ENCODE measurements at regions not wholly inside any gene's neighbourhood (a gene's known extent, or its start where the extent isn't known, plus 50 kb on each side); places are given as distances from the start of the nearest gene placed in this dataset.

GRCh38 chr18:51275712-51276476, 78.4 kb upstream of the MEX3C start:
- TF ChIP-seq EZH2 (IDR thresholded peaks at IDR 0.05) (no peak), POLR2AphosphoS5 (IDR thresholded peaks at IDR 0.05; ENCODE audit: borderline replicate concordance, low read depth, low read length) (no peak), FOXP2 (optimal IDR thresholded peaks at IDR 0.05; ENCODE audit: control extremely low read depth, extremely low read length, insufficient read depth) (no peak)
